ENCODE measurements at regions not wholly inside any gene's neighbourhood (a gene's known extent, or its start where the extent isn't known, plus 50 kb on each side); places are given as distances from the start of the nearest gene placed in this dataset.

- Histone ChIP-seq H3F3A (ENCODE audit: insufficient read depth, low read depth) (peaks cover 47% of the 10 kb centered on the region), H4K20me1 (ENCODE audit: insufficient read depth) (no peaks in the 10 kb centered on the region), H3K27ac (no peak overlapping the region), H3K27me3 (ENCODE audit: insufficient read depth, low read depth) (no peaks in the 10 kb centered on the region), H3K4me3 (no peak overlapping the region), H3K9me2 (ENCODE audit: insufficient read depth) (no peaks in the 10 kb centered on the region), H2AFZ (no peak overlapping the region), H3K4me2 (no peak overlapping the region), H3K36me3 (ENCODE audit: low read depth) (no peaks in the 10 kb centered on the region), H3K9me3 (ENCODE audit: insufficient read depth, low read depth) (peaks cover 31% of the 10 kb centered on the region; the same call in 1 of the 2 replicates), H3K4me1 (replicated peaks; ENCODE audit: insufficient read depth) (no peaks in the 10 kb centered on the region), H3K79me2 (ENCODE audit: low read depth) (no peaks in the 10 kb centered on the region)
- TF ChIP-seq CTCF (conservative IDR thresholded peaks at IDR 0.05) (no peak), EZH2 (IDR thresholded peaks at IDR 0.05; ENCODE audit: low read depth) (no peak)
- BruUV-seq (replicated peaks), result no TSS peak
- DNase-seq, result no peak
- intact Hi-C loops (cut with micrococcal nuclease; ENCODE audit: unreplicated experiment), result no loop called here
- ChIA-PET CTCF (no interaction called here), POLR2A (ENCODE audit: unreplicated experiment) (no interaction called here)
These were observed 632.6 kb upstream of the CT83 start for GRCh38 chrX:117095393-117095792.

- ChIA-PET POLR2A (ENCODE audit: unreplicated experiment) (no interaction called here), CTCF (no interaction called here)
- intact Hi-C loops (cut with micrococcal nuclease; ENCODE audit: unreplicated experiment), result no loop called here
- Histone ChIP-seq H3K9me2 (ENCODE audit: insufficient read depth) (no peaks in the 10 kb centered on the region), H3K36me3 (ENCODE audit: low read depth) (no peaks in the 10 kb centered on the region), H3K79me2 (ENCODE audit: low read depth) (no peaks in the 10 kb centered on the region), H2AFZ (no peak overlapping the region), H3K4me3 (no peak overlapping the region), H3K4me1 (replicated peaks; ENCODE audit: insufficient read depth) (no peaks in the 10 kb centered on the region), H4K20me1 (ENCODE audit: insufficient read depth) (no peaks in the 10 kb centered on the region), H3K9me3 (ENCODE audit: insufficient read depth, low read depth) (peaks cover 31% of the 10 kb centered on the region; the same call in 1 of the 2 replicates), H3K4me2 (no peak overlapping the region), H3F3A (ENCODE audit: insufficient read depth, low read depth) (peaks cover 47% of the 10 kb centered on the region), H3K27me3 (ENCODE audit: insufficient read depth, low read depth) (no peaks in the 10 kb centered on the region), H3K27ac (no peak overlapping the region)
- no peak for DNase-seq
- TF ChIP-seq EZH2 (IDR thresholded peaks at IDR 0.05; ENCODE audit: low read depth) (no peak), CTCF (conservative IDR thresholded peaks at IDR 0.05) (no peak)
- no TSS peak for BruUV-seq (replicated peaks)
These were observed 631.4 kb upstream of the CT83 start for GRCh38 chrX:117094149-117094548.

GRCh38 chrX:117093319-117093718 lies 630.5 kb upstream of the CT83 start:
- ChIA-PET CTCF (no interaction called here), POLR2A (ENCODE audit: unreplicated experiment) (no interaction called here)
- intact Hi-C loops (cut with micrococcal nuclease; ENCODE audit: unreplicated experiment), result no loop called here
- Histone ChIP-seq H3K4me3 (no peak overlapping the region), H3F3A (ENCODE audit: insufficient read depth, low read depth) (peaks cover 47% of the 10 kb centered on the region), H3K9me3 (ENCODE audit: insufficient read depth, low read depth) (peaks cover 31% of the 10 kb centered on the region; the same call in 1 of the 2 replicates), H3K79me2 (ENCODE audit: low read depth) (no peaks in the 10 kb centered on the region), H2AFZ (no peak overlapping the region), H3K4me1 (replicated peaks; ENCODE audit: insufficient read depth) (no peaks in the 10 kb centered on the region), H3K36me3 (ENCODE audit: low read depth) (no peaks in the 10 kb centered on the region), H3K27ac (no peak overlapping the region), H3K4me2 (no peak overlapping the region), H3K27me3 (ENCODE audit: insufficient read depth, low read depth) (no peaks in the 10 kb centered on the region), H4K20me1 (ENCODE audit: insufficient read depth) (no peaks in the 10 kb centered on the region), H3K9me2 (ENCODE audit: insufficient read depth) (no peaks in the 10 kb centered on the region)
- BruUV-seq (replicated peaks), result no TSS peak
- TF ChIP-seq EZH2 (IDR thresholded peaks at IDR 0.05; ENCODE audit: low read depth) (no peak), CTCF (conservative IDR thresholded peaks at IDR 0.05) (no peak)
- no peak for DNase-seq
